Cardiac fibroblast (primary cell): ENCODE measurements at regions not wholly inside any gene's neighbourhood (a gene's known extent, or its start where the extent isn't known, plus 50 kb on each side); places are given as distances from the start of the nearest gene placed in this dataset.

Experiments
- DNase-seq, 2 donors: peaks; one replicate each; pipeline versions ENCODE4 v3.0.0 to v3.0.0-alpha.2; 2010; ENCODE audit warnings: low read depth in 2 of 2
- H3K4me3 ChIP-seq, 2 donors: replicated peaks in 1 of 2; 1 replicate in 1 of 2; 2 replicates in 1 of 2; pipeline ENCODE4 v1.5.1; 2011; ENCODE audit warnings: low read depth in 2 of 2, low read length in 2 of 2, mild to moderate bottlenecking in 2 of 2, moderate library complexity in 1 of 2
- CTCF ChIP-seq: IDR thresholded peaks from one replicate; pipeline ENCODE4 v1.5.1; 2011; ENCODE audit warnings: low read depth, mild to moderate bottlenecking, low read length, inconsistent platforms

GRCh38 chr9:21729648-21730047, 72.8 kb upstream of the MTAP start:
- H3K4me3 ChIP-seq: no peak overlapping the region
- no peak for DNase-seq
- no peak for TF ChIP-seq CTCF

- DNase-seq: peak in 1 of 2 donors; percentile 53
- no peak overlapping the region for H3K4me3 ChIP-seq
- no peak for TF ChIP-seq CTCF
Measured at GRCh38 chr9:21730899-21731298, 71.5 kb upstream of the MTAP start.

DNA sequence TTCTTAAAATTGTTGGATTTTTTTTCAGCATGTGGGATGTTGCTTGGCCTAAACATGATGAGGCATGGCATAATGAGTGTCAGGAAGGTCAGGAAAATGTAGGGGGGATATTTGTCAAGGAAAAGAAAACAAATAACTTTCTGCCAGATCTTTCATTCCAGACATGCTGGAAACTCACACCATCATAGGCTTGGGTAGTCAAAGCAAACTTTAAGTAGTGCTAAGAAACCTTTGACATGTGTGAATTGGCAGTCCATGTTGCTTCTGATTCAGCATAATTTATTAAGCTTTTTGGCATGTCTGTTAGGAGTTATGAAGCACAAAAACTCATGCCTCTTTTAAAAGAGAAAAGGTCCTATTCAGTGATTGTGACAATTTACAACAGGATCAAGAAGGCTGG, 61.3 kb upstream of the MTAP start:
- no peak for TF ChIP-seq CTCF
- peak in 1 of 2 donors; percentile 49 for DNase-seq
- no peak overlapping the region for H3K4me3 ChIP-seq

DNA sequence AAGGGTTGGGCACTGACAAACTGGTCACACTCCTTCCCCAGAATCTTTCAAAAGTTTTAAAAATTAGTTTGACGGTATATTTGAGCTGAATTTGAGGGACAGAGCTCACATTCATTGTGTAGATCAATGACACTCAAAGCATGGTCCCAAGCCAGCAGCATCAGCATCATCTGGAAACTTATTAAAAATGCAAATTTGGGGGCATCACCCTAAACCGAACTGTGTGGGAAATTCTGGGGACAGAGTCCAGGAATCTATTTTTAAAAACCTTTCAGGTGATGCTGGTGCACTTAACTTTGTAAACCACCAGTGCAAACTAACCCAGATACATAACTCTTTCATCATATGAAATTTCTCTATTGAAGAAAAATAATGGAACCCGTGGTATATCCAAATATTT, 58.1 kb upstream of the MTAP start:
- H3K4me3 ChIP-seq: no peak overlapping the region
- no peak for DNase-seq
- no peak for TF ChIP-seq CTCF

DNA sequence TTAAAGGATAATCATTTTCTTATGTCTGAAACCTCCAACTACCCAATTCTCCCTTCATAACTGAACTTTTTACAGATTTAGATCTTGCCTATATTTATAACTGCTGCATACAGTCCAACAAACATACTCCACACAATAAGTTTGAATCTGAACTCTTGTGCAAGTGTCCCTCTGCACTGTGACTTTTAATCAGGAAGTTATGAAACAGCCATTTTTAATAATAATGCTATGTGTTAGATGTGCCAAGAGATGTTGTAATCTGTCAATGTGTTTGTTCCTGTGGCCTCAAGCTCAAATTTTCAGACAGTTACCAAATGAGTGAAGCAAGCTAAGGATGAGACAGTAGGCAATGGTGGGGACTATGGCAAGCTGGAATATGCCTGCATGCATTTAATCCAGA, 57.6 kb upstream of the MTAP start:
- TF ChIP-seq CTCF: no peak
- no peak overlapping the region for H3K4me3 ChIP-seq
- DNase-seq: peak; percentile 78 to 91

GRCh38 chr9:21746550-21746949, 55.9 kb upstream of the MTAP start:
- no peak overlapping the region for H3K4me3 ChIP-seq
- TF ChIP-seq CTCF: no peak

DNA sequence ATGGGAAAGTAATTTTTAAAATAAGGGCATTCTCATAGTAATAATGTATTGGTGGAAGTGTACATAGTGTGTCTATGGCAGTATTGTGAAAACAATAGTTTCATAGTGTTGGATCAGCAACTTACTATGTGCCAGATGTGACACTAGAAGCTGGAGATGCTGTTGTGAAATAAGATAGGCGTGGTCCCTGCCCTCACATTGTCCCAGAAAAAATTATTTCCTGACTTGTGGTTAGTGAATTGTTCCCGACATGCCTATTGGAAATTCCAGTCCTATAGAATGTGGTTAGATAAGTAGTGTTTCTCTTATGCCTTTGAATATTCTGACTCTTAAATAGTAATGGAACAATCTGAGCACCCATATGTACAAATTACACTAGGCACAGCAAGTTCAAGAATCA, 55.3 kb upstream of the MTAP start:
- TF ChIP-seq CTCF: no peak
- DNase-seq: peak; percentile 89 to 90
- H3K4me3 ChIP-seq: no peak overlapping the region

More at GRCh38 chr9:21746550-21746949, 55.9 kb upstream of the MTAP start:
- DNase-seq: no peak
